Left ventricle myocardium inferior (tissue), 1 donor: ENCODE measurements at regions not wholly inside any gene's neighbourhood (a gene's known extent, or its start where the extent isn't known, plus 50 kb on each side); places are given as distances from the start of the nearest gene placed in this dataset.
"Not testable (repeated sequence)": the region's sequence is repeated elsewhere in the genome, so short reads cannot be mapped to it uniquely, and the experiment has no call there.

Source experiments
- DNase-seq: peaks from one replicate; pipeline ENCODE4 v3.0.0-alpha.2; 2020
- H3K27ac ChIP-seq: fragments of 200-600 bp; replicated peaks from 2 replicates; pipeline ENCODE4 v1.8.0; 2021
- H3K27me3 ChIP-seq: fragments of 200-600 bp; 2 replicates; pipeline ENCODE4 v1.8.0; 2021; ENCODE audit warnings: low read depth
- H3K36me3 ChIP-seq: fragments of 200-600 bp; 2 replicates; pipeline ENCODE4 v1.8.0; 2021
- H3K4me1 ChIP-seq: fragments of 200-600 bp; 2 replicates; pipeline ENCODE4 v1.8.0; 2021
- H3K4me3 ChIP-seq: fragments of 200-600 bp; 2 replicates; pipeline ENCODE4 v1.8.0; 2021; ENCODE audit warnings: mild to moderate bottlenecking, moderate library complexity
- H3K9me3 ChIP-seq: fragments of 200-600 bp; replicated peaks from 2 replicates; pipeline ENCODE4 v1.8.0; 2021
- intact Hi-C: fragments of 100-400 bp; cut with micrococcal nuclease; formaldehyde crosslinking; loops from one replicate; pipeline ENCODE4 v1.11.0; 2022
- TF ChIP-seq, protein P1 (sequence below): fragments of 200-600 bp; IDR thresholded peaks from 2 replicates; pipeline ENCODE4 v1.8.0; 2021; ENCODE audit warnings: antibody characterized with exemption, mild to moderate bottlenecking, borderline replicate concordance
- donor health status: DM: no; HTN: yes; CAD: no; lungs with severe emphysema.

GRCh38 chr7:22039670-22040069 lies 94.0 kb upstream of the CDCA7L start:
- intact Hi-C loops, result no loop called here
- H3K27ac ChIP-seq, result no peak overlapping the region
- peaks cover 19% of the 10 kb centered on the region for H3K27me3 ChIP-seq
- H3K9me3 ChIP-seq, result no peaks in the 10 kb centered on the region
- H3K4me1 ChIP-seq, result no peaks in the 10 kb centered on the region
- DNase-seq, result no peak
- TF ChIP-seq, protein P1, sequence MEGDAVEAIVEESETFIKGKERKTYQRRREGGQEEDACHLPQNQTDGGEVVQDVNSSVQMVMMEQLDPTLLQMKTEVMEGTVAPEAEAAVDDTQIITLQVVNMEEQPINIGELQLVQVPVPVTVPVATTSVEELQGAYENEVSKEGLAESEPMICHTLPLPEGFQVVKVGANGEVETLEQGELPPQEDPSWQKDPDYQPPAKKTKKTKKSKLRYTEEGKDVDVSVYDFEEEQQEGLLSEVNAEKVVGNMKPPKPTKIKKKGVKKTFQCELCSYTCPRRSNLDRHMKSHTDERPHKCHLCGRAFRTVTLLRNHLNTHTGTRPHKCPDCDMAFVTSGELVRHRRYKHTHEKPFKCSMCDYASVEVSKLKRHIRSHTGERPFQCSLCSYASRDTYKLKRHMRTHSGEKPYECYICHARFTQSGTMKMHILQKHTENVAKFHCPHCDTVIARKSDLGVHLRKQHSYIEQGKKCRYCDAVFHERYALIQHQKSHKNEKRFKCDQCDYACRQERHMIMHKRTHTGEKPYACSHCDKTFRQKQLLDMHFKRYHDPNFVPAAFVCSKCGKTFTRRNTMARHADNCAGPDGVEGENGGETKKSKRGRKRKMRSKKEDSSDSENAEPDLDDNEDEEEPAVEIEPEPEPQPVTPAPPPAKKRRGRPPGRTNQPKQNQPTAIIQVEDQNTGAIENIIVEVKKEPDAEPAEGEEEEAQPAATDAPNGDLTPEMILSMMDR, result no peak
- no peaks in the 10 kb centered on the region for H3K36me3 ChIP-seq
- no peak overlapping the region for H3K4me3 ChIP-seq

DNA sequence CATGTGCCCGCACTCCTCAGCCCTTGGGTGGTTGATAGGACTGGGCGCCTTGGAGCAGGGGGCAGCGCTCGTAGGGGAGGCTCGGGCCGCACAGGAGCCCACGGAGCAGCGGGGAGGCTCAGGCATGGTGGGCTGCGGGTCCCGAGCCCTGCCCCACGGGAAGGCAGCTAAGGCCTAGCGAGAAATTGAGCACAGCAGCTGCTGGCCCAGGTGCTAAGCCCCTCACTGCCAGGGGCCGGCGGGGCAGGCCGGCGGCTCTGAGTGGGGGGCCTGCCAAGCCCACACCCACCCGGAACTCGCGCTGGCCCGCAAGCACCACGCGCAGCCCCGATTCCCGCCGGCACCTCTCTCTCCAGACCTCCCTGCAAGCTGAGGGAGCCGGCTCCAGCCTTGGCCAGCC lies 86.7 kb upstream of the CDCA7L start:
- H3K27me3 ChIP-seq, H3K9me3 ChIP-seq, H3K27ac ChIP-seq, H3K4me1 ChIP-seq, DNase-seq, H3K36me3 ChIP-seq, H3K4me3 ChIP-seq, intact Hi-C loops: not testable (repeated sequence)

DNA sequence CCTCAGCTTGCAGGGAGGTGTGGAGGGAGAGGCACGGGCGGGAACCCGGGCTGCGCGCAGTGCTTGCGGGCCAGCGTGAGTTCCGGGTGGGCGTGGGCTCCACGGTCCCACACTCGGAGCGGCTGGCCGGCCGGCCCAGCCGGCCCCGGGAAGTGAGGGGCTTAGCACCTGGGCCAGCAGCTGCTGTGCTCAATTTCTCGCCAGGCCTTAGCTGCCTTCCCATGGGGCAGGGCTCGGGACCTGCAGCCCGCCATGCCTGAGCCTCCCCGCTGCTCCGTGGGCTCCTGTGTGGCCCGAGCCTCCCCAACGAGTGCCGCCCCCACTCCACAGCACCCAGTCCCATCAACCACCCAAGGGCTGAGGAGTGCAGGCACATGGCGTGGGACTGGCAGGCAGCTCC lies 83.0 kb upstream of the CDCA7L start:
- H3K36me3 ChIP-seq, H3K4me1 ChIP-seq, H3K4me3 ChIP-seq, H3K27ac ChIP-seq, H3K27me3 ChIP-seq, H3K9me3 ChIP-seq, intact Hi-C loops, DNase-seq: not testable (repeated sequence)

DNA sequence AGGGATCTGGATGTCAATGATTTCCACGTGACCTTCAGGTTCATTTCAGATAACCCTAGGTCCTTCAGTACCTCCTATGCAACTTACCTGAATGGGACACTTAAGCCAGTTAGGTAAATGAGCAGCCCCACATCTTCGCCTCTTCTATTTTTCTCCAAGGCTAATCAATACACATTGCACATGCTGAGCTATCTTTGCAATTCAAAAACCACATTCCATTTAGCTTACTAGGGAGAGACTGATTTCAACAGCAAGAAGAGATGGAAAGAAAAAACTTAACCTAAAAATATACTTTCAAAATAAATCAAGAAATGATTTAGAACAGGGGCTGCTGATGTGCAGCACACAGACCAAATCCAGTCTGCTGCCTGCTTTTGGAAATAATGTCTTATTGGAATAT lies 81.8 kb upstream of the CDCA7L start:
- Histone ChIP-seq H3K9me3 (peaks cover 6% of the 10 kb centered on the region), H3K27ac (no peak overlapping the region), H3K4me1 (no peaks in the 10 kb centered on the region), H3K27me3 (peaks cover 15% of the 10 kb centered on the region), H3K36me3 (no peaks in the 10 kb centered on the region), H3K4me3 (no peak overlapping the region)
- intact Hi-C loops, result no loop called here
- TF ChIP-seq, protein P1, result no peak
- DNase-seq, result no peak

- H3K9me3 ChIP-seq, result peaks cover 3% of the 10 kb centered on the region
Observed at GRCh38 chr7:22025983-22026382, 80.3 kb upstream of the CDCA7L start.

DNA sequence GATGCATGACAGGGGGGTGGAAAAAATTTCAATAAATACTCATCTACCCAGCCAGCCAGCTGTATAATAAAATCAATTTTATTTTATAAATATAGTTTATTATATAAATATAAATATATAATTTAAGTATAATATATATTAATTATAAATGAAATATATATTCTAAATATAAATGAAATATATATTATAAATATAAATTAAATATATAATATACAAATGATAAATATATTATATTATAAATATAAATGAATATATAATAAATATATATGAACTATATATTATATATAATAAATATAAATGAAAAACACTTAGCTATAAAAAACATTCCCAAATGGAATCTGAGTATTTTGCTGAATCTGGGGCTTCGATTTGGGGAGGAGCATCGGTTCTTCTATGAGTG lies 79.4 kb upstream of the CDCA7L start:
- Histone ChIP-seq H3K27me3 (peaks cover 15% of the 10 kb centered on the region), H3K9me3 (peaks cover 3% of the 10 kb centered on the region), H3K4me3 (no peak overlapping the region), H3K27ac (no peak overlapping the region), H3K4me1 (no peaks in the 10 kb centered on the region), H3K36me3 (no peaks in the 10 kb centered on the region)
- no peak for DNase-seq
- TF ChIP-seq, protein P1, result no peak
- intact Hi-C loops, result no loop called here

More at GRCh38 chr7:22025983-22026382, 80.3 kb upstream of the CDCA7L start:
- Histone ChIP-seq H3K4me1 (no peaks in the 10 kb centered on the region), H3K4me3 (no peak overlapping the region), H3K36me3 (no peaks in the 10 kb centered on the region), H3K27ac (no peak overlapping the region), H3K27me3 (peaks cover 15% of the 10 kb centered on the region)
- TF ChIP-seq, protein P1, result no peak
- no peak for DNase-seq
- intact Hi-C loops, result no loop called here

GRCh38 chr7:22019931-22020330 lies 74.2 kb upstream of the CDCA7L start:
- Histone ChIP-seq H3K4me3 (no peak overlapping the region), H3K27me3 (peaks cover 15% of the 10 kb centered on the region), H3K9me3 (no peaks in the 10 kb centered on the region), H3K27ac (no peak overlapping the region), H3K4me1 (no peaks in the 10 kb centered on the region), H3K36me3 (no peaks in the 10 kb centered on the region)
- TF ChIP-seq, protein P1, result no peak
- intact Hi-C loops, result no loop called here
- no peak for DNase-seq
